Testis (tissue), 2 donors: ENCODE measurements at regions not wholly inside any gene's neighbourhood (a gene's known extent, or its start where the extent isn't known, plus 50 kb on each side); places are given as distances from the start of the nearest gene placed in this dataset.

ENCODE experiments used
- DNase-seq: peaks from one replicate; pipeline ENCODE4 v3.0.0-alpha.2; 2019
- H3K27ac ChIP-seq, 2 donors: fragments of 200-600 bp; sonication (generic); one replicate each; pipeline ENCODE4 v1.5.1; 2019
- H3K27me3 ChIP-seq: fragments of 200-600 bp; sonication (generic); one replicate; pipeline ENCODE4 v1.5.1; 2019
- H3K36me3 ChIP-seq: fragments of 200-600 bp; sonication (generic); one replicate; pipeline ENCODE4 v1.5.1; 2017; ENCODE audit warnings: low read depth; ENCODE audit errors: missing control alignments
- H3K4me1 ChIP-seq: fragments of 200-600 bp; sonication (generic); one replicate; pipeline ENCODE4 v1.5.1; 2019
- H3K4me3 ChIP-seq, 2 donors: fragments of 200-600 bp; sonication (generic); one replicate each; pipeline ENCODE4 v1.5.1; 2017 to 2019
- H3K9me3 ChIP-seq: fragments of 200-600 bp; sonication (generic); one replicate; pipeline ENCODE4 v1.5.1; 2017
- CTCF ChIP-seq, 3 experiments: fragments of 450-650 bp in 2 of 3; fragments of 200-600 bp in 1 of 3; sonication (generic) in 1 of 3; IDR thresholded peaks; one replicate each; pipeline ENCODE4 v1.5.1; 2016 to 2019; ENCODE audit warnings: antibody characterized with exemption in 3 of 3, mild to moderate bottlenecking in 2 of 3, moderate library complexity in 1 of 3
- POLR2A ChIP-seq: fragments of 450-650 bp; IDR thresholded peaks from one replicate; pipeline ENCODE4 v1.6.1; 2017; ENCODE audit warnings: antibody characterized with exemption, mild to moderate bottlenecking, moderate library complexity
- WGBS, 2 donors: methylation state at CpG; one replicate each; pipeline ENCODE4 v1.1.5; 2018; 5-methylcytosine and 5-hydroxymethylcytosine counted together
- intact Hi-C: fragments of 100-400 bp; cut with DNase I; formaldehyde crosslinking; loops from one replicate; pipeline ENCODE4 v1.15.1; 2023; ENCODE audit warnings: low total_unique reads

- Histone ChIP-seq H3K27me3 (no peaks in the 10 kb centered on the region), H3K27ac (no peak overlapping the region), H3K36me3 (no peaks in the 10 kb centered on the region), H3K4me3 (no peak overlapping the region), H3K9me3 (no peaks in the 10 kb centered on the region), H3K4me1 (no peaks in the 10 kb centered on the region)
- DNase-seq = no peak
- TF ChIP-seq POLR2A (no peak), CTCF (IDR thresholded peaks at IDR 0.05) (no peak)
- WGBS, 2 donors = 64 to 94% methylated on average over 3 to 4 of the region's 4 CpGs
- intact Hi-C loops = no loop called here
Observed at GRCh38 chr5:116661419-116661818, 86.8 kb upstream of the SEMA6A start.

DNA sequence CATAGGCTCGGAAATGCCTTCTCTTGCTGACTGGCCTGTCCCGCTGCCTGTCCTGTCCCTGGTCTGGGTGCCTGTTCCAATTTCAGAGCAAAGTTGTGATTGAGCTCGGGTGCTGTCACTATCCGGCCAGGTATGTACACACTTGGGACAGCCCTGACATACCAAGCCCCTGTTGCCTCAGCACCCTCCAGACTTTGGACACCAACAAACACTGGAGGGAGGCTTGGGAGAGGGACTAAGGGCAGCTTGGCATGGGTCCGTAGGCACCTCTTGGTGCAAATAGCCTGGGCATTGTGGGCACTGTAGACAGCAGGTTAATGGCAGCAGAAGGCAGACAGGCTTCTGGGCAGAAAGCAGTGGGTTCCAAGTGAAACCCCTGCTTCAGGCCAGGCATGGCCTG lies 86.3 kb upstream of the SEMA6A start:
- intact Hi-C loops = no loop called here

DNA sequence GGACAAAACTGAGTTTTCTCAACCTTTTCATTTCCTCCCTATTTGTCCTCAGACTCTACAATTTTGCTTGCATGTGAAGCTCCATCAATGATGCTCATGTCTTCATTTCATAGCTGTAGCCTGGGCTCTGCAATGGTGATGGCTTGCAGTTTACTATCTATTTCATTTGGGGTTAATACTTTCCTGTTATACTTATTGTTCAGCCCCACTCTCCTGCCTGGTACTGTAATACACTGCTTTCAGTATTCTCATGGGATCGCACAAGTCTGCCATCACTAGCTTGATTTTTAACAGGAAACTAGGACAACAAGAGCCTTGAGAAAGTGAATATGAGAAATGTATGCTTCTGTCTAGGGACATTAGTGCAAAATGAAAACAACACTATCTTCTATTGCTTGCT lies 84.2 kb upstream of the SEMA6A start:
- TF ChIP-seq POLR2A (no peak), CTCF (IDR thresholded peaks at IDR 0.05) (no peak)

More for the DNA sequence above, 86.3 kb upstream of the SEMA6A start:
- TF ChIP-seq POLR2A (no peak), CTCF (IDR thresholded peaks at IDR 0.05) (no peak)
- Histone ChIP-seq H3K36me3 (no peaks in the 10 kb centered on the region), H3K4me3 (no peak overlapping the region), H3K4me1 (no peaks in the 10 kb centered on the region), H3K27me3 (no peaks in the 10 kb centered on the region), H3K27ac (no peak overlapping the region), H3K9me3 (no peaks in the 10 kb centered on the region)
- DNase-seq = no peak
- WGBS, 2 donors = 96 to 100% methylated on average over 4 to 5 of the region's 5 CpGs

GRCh38 chr5:116658141-116658540 lies 83.5 kb upstream of the SEMA6A start:
- Histone ChIP-seq H3K27ac (no peak overlapping the region), H3K4me3 (no peak overlapping the region), H3K36me3 (no peaks in the 10 kb centered on the region), H3K27me3 (no peaks in the 10 kb centered on the region), H3K9me3 (no peaks in the 10 kb centered on the region), H3K4me1 (no peaks in the 10 kb centered on the region)
- intact Hi-C loops = no loop called here
- no peak for DNase-seq
- no peak for TF ChIP-seq POLR2A
- TF ChIP-seq CTCF (IDR thresholded peaks at IDR 0.05) = no peak

More for the DNA sequence above, 84.2 kb upstream of the SEMA6A start:
- H3K27me3 ChIP-seq = no peaks in the 10 kb centered on the region
- 81 to 90% methylated on average over 1 of the region's 1 CpG for WGBS, 2 donors
- no peaks in the 10 kb centered on the region for H3K36me3 ChIP-seq
- H3K9me3 ChIP-seq = no peaks in the 10 kb centered on the region
- no peak overlapping the region for H3K27ac ChIP-seq
- no peak overlapping the region for H3K4me3 ChIP-seq
- no peaks in the 10 kb centered on the region for H3K4me1 ChIP-seq
- no peak for DNase-seq
- intact Hi-C loops = no loop called here

DNA sequence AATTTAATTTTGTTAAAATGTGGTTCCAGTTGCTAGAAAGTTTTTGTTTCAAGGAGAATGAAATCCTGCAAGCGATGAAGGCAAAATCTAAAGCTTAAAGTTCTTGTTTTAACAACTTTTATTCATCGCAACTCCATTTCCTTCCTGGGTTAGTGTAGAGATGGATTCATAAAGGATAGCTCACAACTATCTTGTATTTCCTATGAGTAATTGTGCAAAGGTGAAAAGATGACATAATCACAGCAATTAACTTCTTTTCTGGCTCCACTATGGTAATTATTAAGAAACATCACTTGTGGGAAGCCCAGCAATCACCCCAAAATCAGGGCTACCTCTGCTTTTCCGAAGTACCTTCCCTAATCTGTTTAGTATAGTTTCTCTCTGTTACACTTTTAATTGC lies 80.8 kb upstream of the SEMA6A start:
- DNase-seq = no peak
- Histone ChIP-seq H3K27me3 (no peaks in the 10 kb centered on the region), H3K36me3 (no peaks in the 10 kb centered on the region), H3K4me1 (no peaks in the 10 kb centered on the region), H3K27ac (no peak overlapping the region), H3K4me3 (no peak overlapping the region), H3K9me3 (no peaks in the 10 kb centered on the region)
- TF ChIP-seq CTCF (IDR thresholded peaks at IDR 0.05) = no peak
- TF ChIP-seq POLR2A = no peak
- WGBS, 2 donors = 90 to 92% methylated on average over 3 of the region's 3 CpGs
- intact Hi-C loops = no loop called here
